WTC11 (cell line): ENCODE measurements at regions not wholly inside any gene's neighbourhood (a gene's known extent, or its start where the extent isn't known, plus 50 kb on each side); places are given as distances from the start of the nearest gene placed in this dataset.

Experiments
- CREM ChIP-seq: sonication (generic); formaldehyde crosslinking; IDR thresholded peaks from 2 replicates; pipeline ENCODE4 v1.8.1; 2022; ENCODE audit warnings: mild to moderate bottlenecking, missing genetic modification reagents, moderate library complexity
- FOXK1 ChIP-seq: sonication (generic); formaldehyde crosslinking; IDR thresholded peaks from 2 replicates; pipeline ENCODE4 v1.8.0; 2022; ENCODE audit warnings: mild to moderate bottlenecking, moderate library complexity, missing genetic modification reagents
- PRRX2 ChIP-seq: fragments of 250-450 bp; sonication (Bioruptor Pico); IDR thresholded peaks from 2 replicates; pipeline ENCODE4 v1.8.0; 2021; ENCODE audit warnings: mild to moderate bottlenecking
- RELA ChIP-seq: sonication (generic); formaldehyde crosslinking; IDR thresholded peaks from 2 replicates; pipeline ENCODE4 v1.8.1; 2022; ENCODE audit warnings: missing genetic modification reagents, mild to moderate bottlenecking, borderline replicate concordance
- TP53 ChIP-seq: sonication (generic); formaldehyde crosslinking; IDR thresholded peaks from 2 replicates; pipeline ENCODE4 v1.8.1; 2023; ENCODE audit warnings: mild to moderate bottlenecking, missing genetic modification reagents
- ZNF423 ChIP-seq: fragments of 250-450 bp; sonication (Bioruptor Pico); IDR thresholded peaks from 2 replicates; pipeline ENCODE4 v2.1.2; 2022; ENCODE audit warnings: mild to moderate bottlenecking, moderate library complexity
- TF ChIP-seq, protein P1 (sequence below): sonication (generic); formaldehyde crosslinking; IDR thresholded peaks from 2 replicates; pipeline ENCODE4 v1.8.1; 2022; ENCODE audit warnings: missing genetic modification reagents, borderline replicate concordance
- TF ChIP-seq, protein P2 (sequence below): fragments of 200-600 bp; IDR thresholded peaks from 2 replicates; pipeline ENCODE4 v1.8.0; 2022; ENCODE audit warnings: antibody characterized with exemption
- TF ChIP-seq, protein P3 (sequence below): sonication (generic); formaldehyde crosslinking; conservative IDR thresholded peaks from 2 replicates; pipeline ENCODE4 v1.8.1; 2023; ENCODE audit warnings: mild to moderate bottlenecking, low read depth, missing genetic modification reagents, moderate library complexity
- TF ChIP-seq, protein P4 (sequence below): sonication (generic); formaldehyde crosslinking; IDR thresholded peaks from 2 replicates; pipeline ENCODE4 v1.8.1; 2022; ENCODE audit warnings: low read depth, mild to moderate bottlenecking, moderate library complexity, missing genetic modification reagents, borderline replicate concordance

DNA sequence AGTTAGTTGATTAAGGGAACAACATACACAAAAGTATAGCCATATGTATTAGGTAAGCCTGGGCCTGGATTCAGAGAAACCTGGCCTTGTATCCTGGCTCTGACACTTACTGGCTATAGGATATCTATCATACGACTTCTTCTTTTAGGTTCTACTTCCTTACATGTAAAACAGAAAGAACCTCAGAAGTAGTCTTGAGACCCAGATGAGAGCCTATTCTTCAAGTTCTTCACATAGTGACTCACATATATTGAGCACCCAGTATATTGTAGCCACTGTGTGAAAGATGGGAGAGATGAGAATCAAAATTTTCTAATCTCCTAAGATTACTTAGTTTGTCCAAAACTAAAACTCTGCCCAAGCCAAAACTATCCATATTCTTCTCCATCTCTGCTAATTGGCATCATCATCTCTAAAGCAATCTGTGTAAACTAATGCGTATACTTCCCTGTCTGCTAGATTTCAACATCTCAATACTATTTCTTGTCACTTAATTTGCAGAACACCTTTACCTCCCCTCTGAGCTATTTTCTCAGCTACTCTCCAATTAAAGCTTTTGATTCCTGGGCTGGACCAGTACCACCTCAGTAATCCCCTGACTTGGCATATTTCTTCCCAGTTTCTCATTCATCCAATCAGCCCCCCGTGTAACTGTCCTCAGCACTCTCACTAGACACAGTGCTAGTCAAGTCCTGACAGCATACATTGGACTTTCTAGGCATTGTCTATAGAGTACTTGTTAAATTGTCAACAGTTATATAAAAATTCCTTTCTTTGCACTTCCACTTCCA is 53.5 kb upstream of the MET start:
- TF ChIP-seq, protein P1, sequence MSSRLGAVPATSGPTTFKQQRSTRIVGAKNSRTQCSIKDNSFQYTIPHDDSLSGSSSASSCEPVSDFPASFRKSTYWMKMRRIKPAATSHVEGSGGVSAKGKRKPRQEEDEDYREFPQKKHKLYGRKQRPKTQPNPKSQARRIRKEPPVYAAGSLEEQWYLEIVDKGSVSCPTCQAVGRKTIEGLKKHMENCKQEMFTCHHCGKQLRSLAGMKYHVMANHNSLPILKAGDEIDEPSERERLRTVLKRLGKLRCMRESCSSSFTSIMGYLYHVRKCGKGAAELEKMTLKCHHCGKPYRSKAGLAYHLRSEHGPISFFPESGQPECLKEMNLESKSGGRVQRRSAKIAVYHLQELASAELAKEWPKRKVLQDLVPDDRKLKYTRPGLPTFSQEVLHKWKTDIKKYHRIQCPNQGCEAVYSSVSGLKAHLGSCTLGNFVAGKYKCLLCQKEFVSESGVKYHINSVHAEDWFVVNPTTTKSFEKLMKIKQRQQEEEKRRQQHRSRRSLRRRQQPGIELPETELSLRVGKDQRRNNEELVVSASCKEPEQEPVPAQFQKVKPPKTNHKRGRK (CRISPR knock-in tag) = no peak
- TF ChIP-seq, protein P2, sequence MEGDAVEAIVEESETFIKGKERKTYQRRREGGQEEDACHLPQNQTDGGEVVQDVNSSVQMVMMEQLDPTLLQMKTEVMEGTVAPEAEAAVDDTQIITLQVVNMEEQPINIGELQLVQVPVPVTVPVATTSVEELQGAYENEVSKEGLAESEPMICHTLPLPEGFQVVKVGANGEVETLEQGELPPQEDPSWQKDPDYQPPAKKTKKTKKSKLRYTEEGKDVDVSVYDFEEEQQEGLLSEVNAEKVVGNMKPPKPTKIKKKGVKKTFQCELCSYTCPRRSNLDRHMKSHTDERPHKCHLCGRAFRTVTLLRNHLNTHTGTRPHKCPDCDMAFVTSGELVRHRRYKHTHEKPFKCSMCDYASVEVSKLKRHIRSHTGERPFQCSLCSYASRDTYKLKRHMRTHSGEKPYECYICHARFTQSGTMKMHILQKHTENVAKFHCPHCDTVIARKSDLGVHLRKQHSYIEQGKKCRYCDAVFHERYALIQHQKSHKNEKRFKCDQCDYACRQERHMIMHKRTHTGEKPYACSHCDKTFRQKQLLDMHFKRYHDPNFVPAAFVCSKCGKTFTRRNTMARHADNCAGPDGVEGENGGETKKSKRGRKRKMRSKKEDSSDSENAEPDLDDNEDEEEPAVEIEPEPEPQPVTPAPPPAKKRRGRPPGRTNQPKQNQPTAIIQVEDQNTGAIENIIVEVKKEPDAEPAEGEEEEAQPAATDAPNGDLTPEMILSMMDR = no peak
- no peak for TF ChIP-seq PRRX2 (CRISPR knock-in tag)
- no peak for TF ChIP-seq TP53 (CRISPR knock-in tag)
- no peak for TF ChIP-seq FOXK1 (CRISPR knock-in tag)
- TF ChIP-seq, protein P3, sequence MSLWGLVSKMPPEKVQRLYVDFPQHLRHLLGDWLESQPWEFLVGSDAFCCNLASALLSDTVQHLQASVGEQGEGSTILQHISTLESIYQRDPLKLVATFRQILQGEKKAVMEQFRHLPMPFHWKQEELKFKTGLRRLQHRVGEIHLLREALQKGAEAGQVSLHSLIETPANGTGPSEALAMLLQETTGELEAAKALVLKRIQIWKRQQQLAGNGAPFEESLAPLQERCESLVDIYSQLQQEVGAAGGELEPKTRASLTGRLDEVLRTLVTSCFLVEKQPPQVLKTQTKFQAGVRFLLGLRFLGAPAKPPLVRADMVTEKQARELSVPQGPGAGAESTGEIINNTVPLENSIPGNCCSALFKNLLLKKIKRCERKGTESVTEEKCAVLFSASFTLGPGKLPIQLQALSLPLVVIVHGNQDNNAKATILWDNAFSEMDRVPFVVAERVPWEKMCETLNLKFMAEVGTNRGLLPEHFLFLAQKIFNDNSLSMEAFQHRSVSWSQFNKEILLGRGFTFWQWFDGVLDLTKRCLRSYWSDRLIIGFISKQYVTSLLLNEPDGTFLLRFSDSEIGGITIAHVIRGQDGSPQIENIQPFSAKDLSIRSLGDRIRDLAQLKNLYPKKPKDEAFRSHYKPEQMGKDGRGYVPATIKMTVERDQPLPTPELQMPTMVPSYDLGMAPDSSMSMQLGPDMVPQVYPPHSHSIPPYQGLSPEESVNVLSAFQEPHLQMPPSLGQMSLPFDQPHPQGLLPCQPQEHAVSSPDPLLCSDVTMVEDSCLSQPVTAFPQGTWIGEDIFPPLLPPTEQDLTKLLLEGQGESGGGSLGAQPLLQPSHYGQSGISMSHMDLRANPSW = no peak
- TF ChIP-seq, protein P4, sequence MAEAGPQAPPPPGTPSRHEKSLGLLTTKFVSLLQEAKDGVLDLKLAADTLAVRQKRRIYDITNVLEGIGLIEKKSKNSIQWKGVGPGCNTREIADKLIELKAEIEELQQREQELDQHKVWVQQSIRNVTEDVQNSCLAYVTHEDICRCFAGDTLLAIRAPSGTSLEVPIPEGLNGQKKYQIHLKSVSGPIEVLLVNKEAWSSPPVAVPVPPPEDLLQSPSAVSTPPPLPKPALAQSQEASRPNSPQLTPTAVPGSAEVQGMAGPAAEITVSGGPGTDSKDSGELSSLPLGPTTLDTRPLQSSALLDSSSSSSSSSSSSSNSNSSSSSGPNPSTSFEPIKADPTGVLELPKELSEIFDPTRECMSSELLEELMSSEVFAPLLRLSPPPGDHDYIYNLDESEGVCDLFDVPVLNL (CRISPR knock-in tag) = no peak
- TF ChIP-seq ZNF423 = no peak
- TF ChIP-seq RELA (CRISPR knock-in tag) = no peak
- TF ChIP-seq CREM (CRISPR knock-in tag) = no peak
